Coronary artery (tissue), 2 donors: ENCODE measurements at regions not wholly inside any gene's neighbourhood (a gene's known extent, or its start where the extent isn't known, plus 50 kb on each side); places are given as distances from the start of the nearest gene placed in this dataset.

ENCODE experiments used
- DNase-seq: peaks from one replicate; pipeline ENCODE4 v3.0.0-alpha.2; 2017; ENCODE audit warnings: low spot score
- H3K27ac ChIP-seq, 2 donors: fragments of 200-600 bp; sonication (generic); one replicate each; pipeline ENCODE4 v1.5.1; 2016 to 2019
- H3K4me3 ChIP-seq: fragments of 200-600 bp; sonication (generic); 2 replicates; pipeline ENCODE4 v1.5.1; 2016; ENCODE audit warnings: mild to moderate bottlenecking, moderate library complexity
- TF ChIP-seq, protein P1 (sequence below): fragments of 200-600 bp; sonication (generic); IDR thresholded peaks from one replicate; pipeline ENCODE4 v1.5.1; 2019; ENCODE audit warnings: antibody characterized with exemption

DNA sequence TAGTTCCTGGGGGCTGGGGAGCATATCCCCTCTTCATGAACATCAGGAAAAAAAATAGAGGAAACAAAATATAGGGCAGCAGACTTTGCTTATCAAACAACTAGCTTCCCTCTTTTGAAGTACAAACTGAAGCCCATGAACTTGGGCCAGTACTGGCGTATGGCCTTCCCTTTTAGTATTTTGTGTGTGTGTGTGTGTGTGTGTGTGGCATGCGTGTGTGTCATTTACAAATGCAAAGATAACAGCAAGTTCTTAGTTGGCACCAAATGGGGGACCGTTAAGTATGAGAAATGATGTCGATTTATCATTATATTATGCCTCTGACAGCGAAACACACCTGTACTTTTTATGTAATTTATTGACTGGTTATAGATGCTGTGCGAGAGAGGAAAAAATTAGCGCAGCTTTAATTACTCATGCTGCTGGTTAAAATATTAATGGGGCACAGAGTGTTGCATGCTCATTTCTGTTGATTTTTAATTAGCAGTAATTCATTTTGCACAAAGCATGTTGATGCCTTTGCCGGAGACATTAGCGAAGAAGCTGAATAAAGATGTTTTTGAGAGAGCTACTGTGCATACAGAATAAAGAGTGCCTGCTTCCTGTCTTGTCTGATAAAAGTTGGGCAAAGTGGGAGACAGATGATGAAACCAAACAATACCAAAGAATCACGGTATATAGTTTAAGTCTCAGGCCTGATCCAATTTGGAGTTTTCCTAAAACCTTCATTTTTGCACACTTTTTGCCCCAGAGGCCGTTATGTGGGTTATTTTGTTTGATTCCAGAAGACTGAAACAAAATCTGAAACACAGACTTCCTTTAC, 297.1 kb downstream of the SATB1 start:
- TF ChIP-seq, protein P1, sequence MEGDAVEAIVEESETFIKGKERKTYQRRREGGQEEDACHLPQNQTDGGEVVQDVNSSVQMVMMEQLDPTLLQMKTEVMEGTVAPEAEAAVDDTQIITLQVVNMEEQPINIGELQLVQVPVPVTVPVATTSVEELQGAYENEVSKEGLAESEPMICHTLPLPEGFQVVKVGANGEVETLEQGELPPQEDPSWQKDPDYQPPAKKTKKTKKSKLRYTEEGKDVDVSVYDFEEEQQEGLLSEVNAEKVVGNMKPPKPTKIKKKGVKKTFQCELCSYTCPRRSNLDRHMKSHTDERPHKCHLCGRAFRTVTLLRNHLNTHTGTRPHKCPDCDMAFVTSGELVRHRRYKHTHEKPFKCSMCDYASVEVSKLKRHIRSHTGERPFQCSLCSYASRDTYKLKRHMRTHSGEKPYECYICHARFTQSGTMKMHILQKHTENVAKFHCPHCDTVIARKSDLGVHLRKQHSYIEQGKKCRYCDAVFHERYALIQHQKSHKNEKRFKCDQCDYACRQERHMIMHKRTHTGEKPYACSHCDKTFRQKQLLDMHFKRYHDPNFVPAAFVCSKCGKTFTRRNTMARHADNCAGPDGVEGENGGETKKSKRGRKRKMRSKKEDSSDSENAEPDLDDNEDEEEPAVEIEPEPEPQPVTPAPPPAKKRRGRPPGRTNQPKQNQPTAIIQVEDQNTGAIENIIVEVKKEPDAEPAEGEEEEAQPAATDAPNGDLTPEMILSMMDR = no peak

DNA sequence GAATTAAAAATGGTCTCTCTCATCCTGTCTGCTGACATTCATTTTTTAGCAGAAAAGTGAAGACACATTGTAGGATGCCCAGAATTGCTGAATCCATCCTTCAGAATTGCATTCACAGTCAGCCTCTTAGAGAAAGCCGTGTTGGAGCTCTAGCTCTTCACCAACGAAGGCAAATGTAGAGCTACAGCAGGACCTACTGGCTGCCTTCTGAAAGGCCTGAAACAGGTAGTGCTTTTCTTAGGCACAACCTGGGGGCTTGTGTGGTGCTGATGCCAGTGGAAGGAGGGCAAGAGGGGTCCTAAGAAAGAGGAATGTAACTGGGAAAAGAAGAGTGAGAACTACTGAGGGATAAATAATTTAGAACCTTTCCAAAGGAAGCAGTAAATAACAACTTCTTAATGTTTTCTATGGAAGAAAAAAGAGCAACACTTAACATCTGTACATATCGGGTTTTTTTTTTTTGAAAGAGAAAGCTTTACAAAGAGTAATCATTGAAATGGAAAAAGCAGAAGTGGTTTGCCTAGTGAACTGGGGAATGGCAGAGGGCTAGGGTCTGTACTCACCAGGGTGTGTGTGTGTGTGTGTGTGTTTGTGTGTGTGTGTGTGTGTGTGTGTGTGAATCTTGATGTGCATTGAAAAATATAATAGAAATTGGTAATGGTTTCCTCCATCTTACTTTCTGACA, 297.8 kb downstream of the SATB1 start:
- Histone ChIP-seq H3K27ac (no peak overlapping the region), H3K4me3 (no peak overlapping the region)
- TF ChIP-seq, protein P1 = no peak
- no peak for DNase-seq

More for the DNA sequence above, 297.1 kb downstream of the SATB1 start:
- DNase-seq = no peak
- Histone ChIP-seq H3K4me3 (no peak overlapping the region), H3K27ac (no peak overlapping the region)

DNA sequence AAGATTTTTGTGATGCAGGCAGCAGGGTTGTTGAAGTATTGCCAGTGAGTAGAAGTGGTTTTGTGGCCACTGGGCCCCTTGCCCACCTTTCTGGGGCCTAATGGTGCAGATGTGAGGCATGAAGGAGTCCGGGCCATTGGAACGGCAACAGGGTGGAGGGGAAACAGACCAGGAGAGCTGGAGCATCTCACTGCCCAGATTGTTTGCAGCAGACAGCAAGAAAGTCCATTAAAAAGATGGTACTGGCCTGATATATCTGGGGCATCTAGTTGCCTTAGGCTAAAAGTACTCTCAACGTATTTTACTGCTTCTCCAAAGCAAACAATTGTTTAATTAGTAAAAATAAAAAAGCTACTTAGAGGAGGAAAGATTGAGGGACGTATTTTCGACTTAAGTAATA, 298.4 kb downstream of the SATB1 start:
- TF ChIP-seq, protein P1 = no peak
- Histone ChIP-seq H3K27ac (no peak overlapping the region), H3K4me3 (no peak overlapping the region)
- DNase-seq = no peak

DNA sequence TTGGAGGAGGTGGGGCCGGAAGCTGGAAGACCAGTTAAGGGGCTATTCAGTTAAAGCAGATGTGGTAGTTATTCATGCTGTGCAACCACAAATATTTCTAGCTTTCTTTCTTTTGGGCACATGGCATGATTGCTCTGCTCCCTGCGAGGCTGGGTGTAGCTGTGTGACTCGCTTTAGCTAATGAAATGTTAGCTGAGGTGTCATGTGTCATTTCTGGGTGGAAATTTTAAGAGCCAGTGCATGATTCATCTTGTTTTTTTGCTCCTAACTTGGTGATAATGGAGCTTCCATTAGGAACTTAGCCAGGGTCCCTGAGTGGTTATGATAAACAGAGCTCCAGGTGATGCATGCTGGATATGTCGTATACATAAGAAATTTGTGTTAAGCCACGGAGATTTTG, 300.6 kb downstream of the SATB1 start:
- Histone ChIP-seq H3K27ac (no peak overlapping the region), H3K4me3 (no peak overlapping the region)
- TF ChIP-seq, protein P1 = no peak
- DNase-seq = no peak

DNA sequence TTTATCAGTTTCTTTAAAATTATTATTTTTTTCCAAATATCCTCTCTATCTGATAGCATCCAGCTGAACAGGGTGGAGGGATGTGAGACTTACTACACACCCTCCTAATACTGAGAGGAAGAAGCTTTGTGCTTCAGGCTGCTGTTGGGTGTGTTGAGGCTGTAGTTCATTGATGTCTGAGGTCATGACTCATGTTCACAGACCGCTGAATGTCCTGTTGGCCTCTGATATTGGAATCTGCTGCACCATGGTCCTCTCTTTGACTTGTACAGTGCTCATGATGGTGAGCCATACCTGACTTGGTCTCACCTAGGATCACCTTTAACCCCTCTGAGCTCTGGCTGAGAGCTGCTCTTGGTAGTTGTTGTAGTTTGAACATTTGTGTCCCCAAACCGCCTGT, 302.9 kb downstream of the SATB1 start:
- Histone ChIP-seq H3K4me3 (no peak overlapping the region), H3K27ac (no peak overlapping the region)
- TF ChIP-seq, protein P1 = no peak
- DNase-seq = no peak

DNA sequence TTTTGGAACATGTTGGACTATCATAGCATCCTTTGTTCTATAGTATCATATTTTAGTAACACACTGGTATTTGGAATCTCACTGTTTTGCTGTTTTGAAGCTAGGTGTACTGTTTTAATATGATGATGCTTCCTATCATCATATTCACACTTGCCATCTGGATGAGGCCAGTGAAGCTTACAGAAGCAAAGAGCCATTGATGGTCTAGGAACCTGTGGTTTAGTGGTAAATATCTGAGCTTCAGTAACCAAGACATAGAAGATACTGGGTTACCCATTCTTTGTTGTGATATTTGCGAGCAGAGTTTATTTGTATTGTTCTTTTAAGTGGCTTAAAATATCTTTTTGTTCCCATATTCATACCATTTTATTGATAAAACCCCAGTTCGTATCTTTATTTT, 304.1 kb downstream of the SATB1 start:
- DNase-seq = no peak
- Histone ChIP-seq H3K4me3 (no peak overlapping the region), H3K27ac (no peak overlapping the region)
- TF ChIP-seq, protein P1 = no peak

DNA sequence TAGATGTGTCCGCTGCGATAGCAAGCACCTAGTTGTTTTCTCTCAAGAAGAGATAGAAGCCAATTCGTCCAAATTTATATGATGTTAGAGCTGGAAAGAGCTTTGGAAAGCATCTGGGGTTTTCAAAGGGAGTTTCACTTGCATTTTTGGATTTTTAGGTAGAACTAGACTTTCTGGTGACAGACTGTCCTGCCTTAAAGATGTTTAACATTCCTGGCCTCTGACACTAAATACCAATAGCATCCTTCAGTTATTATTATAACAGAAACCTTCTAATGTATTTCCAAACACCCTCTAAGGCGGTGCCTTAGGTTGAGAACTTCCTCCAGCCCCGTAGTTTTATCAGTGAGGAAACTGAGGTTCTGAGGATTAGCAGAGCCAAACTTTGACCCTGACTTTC, 305.3 kb downstream of the SATB1 start:
- H3K4me3 ChIP-seq = no peak overlapping the region
- TF ChIP-seq, protein P1 = no peak
- H3K27ac ChIP-seq = no peak overlapping the region
- no peak for DNase-seq
